H1 (cell line): ENCODE measurements at regions not wholly inside any gene's neighbourhood (a gene's known extent, or its start where the extent isn't known, plus 50 kb on each side); places are given as distances from the start of the nearest gene placed in this dataset.

Source experiments
- CTCF ChIA-PET: fragments of 300-600 bp; sonication (Branson Sonifier 250); formaldehyde crosslinking; loops from one replicate; lab custom pipeline; 2021; ENCODE audit not compliant: partially characterized antibody; lab: Charles Lee
- POLR2A ChIA-PET: fragments of 300-600 bp; sonication (Branson Sonifier 250); formaldehyde crosslinking; loops from one replicate; lab custom pipeline; 2021; ENCODE audit warnings: inconsistent platforms; ENCODE audit not compliant: partially characterized antibody; lab: Charles Lee
- DNase-seq, 2 experiments: peaks; one replicate each; pipeline versions ENCODE4 v3.0.0 to v3.0.0-alpha.2; 2010 to 2022; ENCODE audit warnings: low spot score in 2 of 2, low read depth in 1 of 2, mixed read lengths in 1 of 2
- FAIRE-seq: peaks from 2 replicates; lab custom pipeline; 2011; peaks lifted over from hg19 to GRCh38; lab: Jason Lieb, UNC
- H2AFZ ChIP-seq: 2 replicates; pipeline ENCODE4 v1.8.1; 2012; ENCODE audit warnings: low read length, inconsistent platforms
- H2AK5ac ChIP-seq: 2 replicates; pipeline ENCODE4 v1.6.1; 2013; ENCODE audit warnings: low read depth, low read length
- H2BK120ac ChIP-seq: replicated peaks from 2 replicates; pipeline ENCODE3; 2013; ENCODE audit warnings: low read depth, low read length, inconsistent platforms
- H2BK12ac ChIP-seq: 2 replicates; pipeline ENCODE4 v1.6.1; 2013; ENCODE audit warnings: low read depth, low read length
- H2BK15ac ChIP-seq: 2 replicates; pipeline ENCODE4 v1.6.1; 2013; ENCODE audit warnings: low read length
- H2BK20ac ChIP-seq: 2 replicates; pipeline ENCODE4 v1.6.1; 2013; ENCODE audit warnings: low read length
- H2BK5ac ChIP-seq: 2 replicates; pipeline ENCODE4 v1.6.1; 2013; ENCODE audit warnings: low read depth, low read length
- H3K14ac ChIP-seq: 2 replicates; pipeline ENCODE4 v1.6.1; 2013; ENCODE audit warnings: inconsistent platforms; ENCODE audit not compliant: insufficient read length
- H3K18ac ChIP-seq: 2 replicates; pipeline ENCODE4 v1.6.1; 2013; ENCODE audit warnings: low read length; ENCODE audit errors: extremely low read depth
- H3K23ac ChIP-seq: 2 replicates; pipeline ENCODE4 v1.6.1; 2013; ENCODE audit warnings: inconsistent platforms; ENCODE audit not compliant: insufficient read length
- H3K23me2 ChIP-seq: 2 replicates; pipeline ENCODE4 v1.6.1; 2013; ENCODE audit warnings: low read depth, low read length
- H3K27ac ChIP-seq: 2 replicates; pipeline ENCODE4 v1.6.1; 2011; ENCODE audit warnings: low read depth, low read length, inconsistent platforms
- H3K27me3 ChIP-seq, 4 experiments: replicated peaks in 1 of 4; 1 replicate in 1 of 4; 2 replicates in 3 of 4; pipeline versions ENCODE4 v1.6.1 to v1.8.1; 2011 to 2013; ENCODE audit warnings: low read length in 3 of 4, mild to moderate bottlenecking in 3 of 4, inconsistent platforms in 2 of 4, mixed read lengths in 2 of 4, moderate library complexity in 1 of 4; ENCODE audit not compliant: control insufficient read depth in 3 of 4, insufficient read depth in 3 of 4; ENCODE audit errors: extremely low read depth in 1 of 4
- H3K36me3 ChIP-seq, 4 experiments: 2 replicates each; pipeline versions ENCODE4 v1.6.1 to v1.8.1; 2011 to 2013; ENCODE audit warnings: mild to moderate bottlenecking in 4 of 4, low read length in 3 of 4, moderate library complexity in 2 of 4, control low read depth in 1 of 4, inconsistent platforms in 1 of 4; ENCODE audit not compliant: insufficient read depth in 4 of 4, control insufficient read depth in 2 of 4
- H3K4ac ChIP-seq: replicated peaks from 2 replicates; pipeline ENCODE3; 2013; ENCODE audit warnings: low read length, low read depth, mixed read lengths, inconsistent platforms; ENCODE audit not compliant: insufficient read length
- H3K4me1 ChIP-seq, 4 experiments: replicated peaks in 1 of 4; 1 replicate in 1 of 4; 2 replicates in 3 of 4; pipeline versions ENCODE4 v1.6.1 to v1.8.1; 2011 to 2013; ENCODE audit warnings: low read length in 3 of 4, inconsistent platforms in 2 of 4, mixed read lengths in 1 of 4; ENCODE audit not compliant: insufficient read depth in 4 of 4, control insufficient read depth in 3 of 4
- H3K4me2 ChIP-seq, 2 experiments: 2 replicates each; pipeline versions ENCODE4 v1.6.1 to v1.8.1; 2011 to 2013; ENCODE audit warnings: low read depth in 2 of 2, low read length in 2 of 2, control low read depth in 1 of 2, inconsistent platforms in 1 of 2, mild to moderate bottlenecking in 1 of 2; ENCODE audit not compliant: insufficient read depth in 1 of 2
- H3K4me3 ChIP-seq, 4 experiments: fragments of 200-600, 300-600 bp in 1 of 4; sonication (generic), shearing (Covaris generic), sonication (Bioruptor Twin) in 1 of 4; 2 replicates each; pipeline versions ENCODE4 v1.5.1 to v1.8.1; 2011 to 2016; ENCODE audit warnings: low read length in 4 of 4, low read depth in 3 of 4, control low read depth in 2 of 4, inconsistent platforms in 2 of 4, mild to moderate bottlenecking in 2 of 4, mixed read lengths in 1 of 4, moderate library complexity in 1 of 4; ENCODE audit not compliant: insufficient read depth in 2 of 4; ENCODE audit errors: extremely low read depth in 1 of 4
- H3K56ac ChIP-seq: replicated peaks from 2 replicates; pipeline ENCODE3; 2013; ENCODE audit warnings: low read depth, mild to moderate bottlenecking, mixed read lengths, low read length, inconsistent platforms; ENCODE audit not compliant: insufficient read length
- H3K79me1 ChIP-seq: 2 replicates; pipeline ENCODE4 v1.6.1; 2013; ENCODE audit warnings: low read depth, low read length, control low read depth
- H3K79me2 ChIP-seq, 2 experiments: 2 replicates each; pipeline versions ENCODE4 v1.6.1 to v1.8.1; 2012 to 2013; ENCODE audit warnings: low read length in 2 of 2, mild to moderate bottlenecking in 2 of 2, inconsistent platforms in 1 of 2; ENCODE audit not compliant: insufficient read depth in 2 of 2, control insufficient read depth in 1 of 2
- H3K9ac ChIP-seq, 4 experiments: replicated peaks in 1 of 4; 1 replicate in 1 of 4; 2 replicates in 3 of 4; pipeline versions ENCODE4 v1.6.1 to v1.8.1; 2011 to 2013; ENCODE audit warnings: low read depth in 3 of 4, low read length in 3 of 4, control low read depth in 2 of 4, mild to moderate bottlenecking in 2 of 4, moderate library complexity in 2 of 4, inconsistent platforms in 1 of 4; ENCODE audit errors: extremely low read depth in 1 of 4
- H3K9me3 ChIP-seq, 2 experiments: 2 replicates each; pipeline versions ENCODE4 v1.6.1 to v1.8.1; 2012 to 2013; ENCODE audit warnings: mild to moderate bottlenecking in 2 of 2, moderate library complexity in 2 of 2, control low read depth in 1 of 2, inconsistent platforms in 1 of 2, low read depth in 1 of 2, low read length in 1 of 2, mixed read lengths in 1 of 2; ENCODE audit not compliant: insufficient read depth in 2 of 2
- H4K20me1 ChIP-seq, 2 experiments: replicated peaks in 1 of 2; 2 replicates each; pipeline versions ENCODE3 to v1.8.1; 2011 to 2013; ENCODE audit warnings: inconsistent platforms in 2 of 2, low read length in 2 of 2, mild to moderate bottlenecking in 1 of 2; ENCODE audit not compliant: insufficient read depth in 2 of 2, control insufficient read depth in 1 of 2
- H4K5ac ChIP-seq: 2 replicates; pipeline ENCODE4 v1.6.1; 2013; ENCODE audit warnings: low read length, low read depth, mixed read lengths, inconsistent platforms; ENCODE audit not compliant: insufficient read length
- H4K8ac ChIP-seq: 2 replicates; pipeline ENCODE4 v1.8.0; 2013; ENCODE audit warnings: mild to moderate bottlenecking, moderate library complexity, low read length, inconsistent platforms; ENCODE audit not compliant: insufficient read depth; ENCODE audit errors: extremely low read depth
- H4K91ac ChIP-seq: replicated peaks from 2 replicates; pipeline ENCODE3; 2013; ENCODE audit warnings: low read length, mixed read lengths, inconsistent platforms; ENCODE audit not compliant: insufficient read length
- JUND ChIP-seq: IDR thresholded peaks from 2 replicates; pipeline ENCODE4 v1.6.1; 2011; ENCODE audit warnings: mild to moderate bottlenecking, improper control_type of control experiment, low read length
- MAFK ChIP-seq: IDR thresholded peaks from 2 replicates; pipeline ENCODE4 v1.6.1; 2012; ENCODE audit warnings: low read depth, mild to moderate bottlenecking, improper control_type of control experiment, low read length
- RAD21 ChIP-seq, 2 experiments: IDR thresholded peaks in 1 of 2; conservative IDR thresholded peaks in 1 of 2; 2 replicates each; pipeline ENCODE4 v1.6.1; 2011; ENCODE audit warnings: low read depth in 2 of 2, low read length in 2 of 2, improper control_type of control experiment in 1 of 2, inconsistent platforms in 1 of 2, mild to moderate bottlenecking in 1 of 2, moderate library complexity in 1 of 2
- WGBS, 2 experiments: shearing (Covaris generic) in 1 of 2; methylation state at CpG; one replicate each; pipeline versions ENCODE4 v1.1.6 to v1.1.7; 2013 to 2015; ENCODE audit warnings: low lambda C conversion rate in 2 of 2, mixed read lengths in 2 of 2, inconsistent platforms in 1 of 2, low coverage in 1 of 2, missing lambda C conversion rate in 1 of 2; ENCODE audit not compliant: insufficient replicate concordance in 2 of 2, insufficient coverage in 1 of 2, insufficient read length in 1 of 2; ENCODE audit errors: extremely low coverage in 1 of 2, missing lambda C conversion rate in 1 of 2; 5-methylcytosine and 5-hydroxymethylcytosine counted together

- Histone ChIP-seq H2AK5ac (no peak overlapping the region), H3K56ac (no peak overlapping the region), H3K4me1 (no peaks in the 10 kb centered on the region), H3K36me3 (no peaks in the 10 kb centered on the region), H3K14ac (no peak overlapping the region), H3K9me3 (no peaks in the 10 kb centered on the region), H4K5ac (no peak overlapping the region), H2BK12ac (no peak overlapping the region), H4K8ac (no peak overlapping the region), H3K9ac (no peak overlapping the region), H2AFZ (no peak overlapping the region), H4K20me1 (no peaks in the 10 kb centered on the region), H3K4me3 (no peak overlapping the region), H3K27ac (no peak overlapping the region), H2BK20ac (no peak overlapping the region), H3K79me1 (no peaks in the 10 kb centered on the region), H4K91ac (no peak overlapping the region), H3K4ac (no peak overlapping the region), H3K79me2 (no peaks in the 10 kb centered on the region), H2BK15ac (no peak overlapping the region), H3K23ac (no peak overlapping the region), H3K27me3 (no peaks in the 10 kb centered on the region), H2BK5ac (no peak overlapping the region), H3K23me2 (no peaks in the 10 kb centered on the region), H3K4me2 (no peak overlapping the region), H3K18ac (no peak overlapping the region), H2BK120ac (no peak overlapping the region)
- FAIRE-seq, result no peak
- DNase-seq, result no peak
- WGBS, 2 experiments, result 87% methylated on average over 2 of the region's 2 CpGs; no CpG with 5 or more reads in 1 of the 2 experiments
- POLR2A ChIA-PET, result no interaction called here
- CTCF ChIA-PET, result interaction anchor here (1.0 kb wide), 1 partner anchor 9 kb away, joined by 3 read pairs; no protein-coding TSS in a partner anchor
- TF ChIP-seq JUND, result no peak
- no peak for TF ChIP-seq RAD21 (IDR thresholded peaks at IDR 0.05 in 1 of 2, conservative IDR thresholded peaks at IDR 0.05 in 1 of 2; ENCODE audit: low read depth in 2 of 2, low read length in 2 of 2)
- no peak for TF ChIP-seq MAFK
Measured at GRCh38 chr12:87152075-87152474, 877.1 kb downstream of the C12orf50 start.
